GM12865 (cell line): ENCODE measurements at regions not wholly inside any gene's neighbourhood (a gene's known extent, or its start where the extent isn't known, plus 50 kb on each side); places are given as distances from the start of the nearest gene placed in this dataset.

Source experiments
- DNase-seq: peaks from one replicate; pipeline ENCODE4 v3.0.0; 2010; ENCODE audit warnings: low read depth
- H3K4me3 ChIP-seq: 2 replicates; pipeline ENCODE4 v1.5.1; 2011; ENCODE audit warnings: mild to moderate bottlenecking, low read depth, low read length, control low read depth
- CTCF ChIP-seq: IDR thresholded peaks from 2 replicates; pipeline ENCODE4 v1.5.1; 2011; ENCODE audit warnings: low read length, control low read depth, low read depth, inconsistent platforms; ENCODE audit not compliant: insufficient read depth; ENCODE audit errors: missing control alignments

- TF ChIP-seq CTCF, result no peak
- no peak for DNase-seq
Observed at GRCh38 chr13:111612886-111613285, 292.4 kb downstream of the TEX29 start.

GRCh38 chr13:111614009-111614408, 293.6 kb downstream of the TEX29 start:
- no peak for DNase-seq
- no peak for TF ChIP-seq CTCF
- no peak overlapping the region for H3K4me3 ChIP-seq

More at GRCh38 chr13:111612886-111613285, 292.4 kb downstream of the TEX29 start:
- no peak overlapping the region for H3K4me3 ChIP-seq

- no peak for TF ChIP-seq CTCF
- DNase-seq, result no peak
- no peak overlapping the region for H3K4me3 ChIP-seq
Observed at GRCh38 chr13:111614613-111615012, 294.2 kb downstream of the TEX29 start.

- no peak for DNase-seq
- H3K4me3 ChIP-seq, result no peak overlapping the region
- TF ChIP-seq CTCF, result no peak
Observed at GRCh38 chr13:111616203-111616602, 295.8 kb downstream of the TEX29 start.

GRCh38 chr13:111620166-111620565, 299.7 kb downstream of the TEX29 start:
- no peak for DNase-seq
- H3K4me3 ChIP-seq, result no peak overlapping the region
- no peak for TF ChIP-seq CTCF

GRCh38 chr13:111620586-111620985, 300.1 kb downstream of the TEX29 start:
- TF ChIP-seq CTCF, result no peak
- no peak overlapping the region for H3K4me3 ChIP-seq
- DNase-seq, result no peak

- H3K4me3 ChIP-seq, result no peak overlapping the region
- no peak for DNase-seq
- TF ChIP-seq CTCF, result no peak
Observed at GRCh38 chr13:111621164-111621563, 300.7 kb downstream of the TEX29 start.
